Right ventricle myocardium superior (tissue), 1 donor: ENCODE measurements at regions not wholly inside any gene's neighbourhood (a gene's known extent, or its start where the extent isn't known, plus 50 kb on each side); places are given as distances from the start of the nearest gene placed in this dataset.

Experiments
- ATAC-seq: fragments of 200-7000 bp; cut with Tn5 transposase; one replicate; pipeline ENCODE4 v1.9.1; 2020; ENCODE audit warnings: mild to moderate bottlenecking; ENCODE audit not compliant: poor library complexity
- DNase-seq: peaks from one replicate; pipeline ENCODE4 v3.0.0-alpha.2; 2020
- intact Hi-C: fragments of 100-400 bp; cut with DNase I; formaldehyde crosslinking; loops from one replicate; pipeline ENCODE4 v1.11.2; 2022
- donor health status: DM: no; HTN: yes; CAD: no; lungs with severe emphysema.

DNA sequence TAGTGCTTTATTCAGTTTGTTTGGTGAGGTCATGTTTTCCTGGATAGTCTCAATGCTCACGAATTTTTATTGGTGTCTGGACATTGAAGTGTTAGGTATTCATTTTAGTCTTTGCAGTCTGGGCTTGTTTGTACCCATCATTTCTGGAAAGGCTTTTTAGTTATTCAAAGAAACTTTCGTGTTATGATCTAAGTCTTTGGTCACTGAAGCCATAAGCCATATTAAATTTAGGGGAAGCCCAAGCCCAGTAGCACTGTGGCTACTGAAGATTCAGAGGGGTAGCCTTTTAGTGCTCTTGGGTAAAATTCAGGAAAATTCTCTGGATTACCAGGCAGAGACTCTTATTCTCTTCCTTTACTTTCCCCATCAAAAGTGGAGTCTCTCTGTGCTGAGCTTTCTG lies 56.2 kb upstream of the PEX5L start:
- intact Hi-C loops = no loop called here
- DNase-seq (no peak), ATAC-seq (no peak)

DNA sequence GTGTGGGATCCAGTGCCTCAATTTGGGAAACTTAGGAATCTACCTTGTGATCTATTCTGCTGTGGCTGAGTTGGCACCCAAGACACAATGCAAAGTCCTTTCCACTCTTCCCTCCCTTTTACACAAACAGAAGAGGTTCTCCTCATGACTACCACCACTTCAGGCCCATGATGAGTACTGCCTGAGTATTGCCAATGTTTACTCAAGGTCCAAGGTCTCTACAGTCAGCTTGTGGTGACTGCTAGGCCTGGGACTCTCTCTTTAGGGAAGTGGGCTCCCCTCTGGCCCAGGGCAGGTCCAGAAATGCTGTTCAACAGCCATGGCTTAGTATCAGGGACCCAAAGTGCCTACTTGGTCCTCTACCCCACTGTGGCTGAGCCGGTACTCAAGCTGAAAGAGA lies 56.8 kb upstream of the PEX5L start:
- intact Hi-C loops = no loop called here
- DNase-seq (no peak), ATAC-seq (no peak)

DNA sequence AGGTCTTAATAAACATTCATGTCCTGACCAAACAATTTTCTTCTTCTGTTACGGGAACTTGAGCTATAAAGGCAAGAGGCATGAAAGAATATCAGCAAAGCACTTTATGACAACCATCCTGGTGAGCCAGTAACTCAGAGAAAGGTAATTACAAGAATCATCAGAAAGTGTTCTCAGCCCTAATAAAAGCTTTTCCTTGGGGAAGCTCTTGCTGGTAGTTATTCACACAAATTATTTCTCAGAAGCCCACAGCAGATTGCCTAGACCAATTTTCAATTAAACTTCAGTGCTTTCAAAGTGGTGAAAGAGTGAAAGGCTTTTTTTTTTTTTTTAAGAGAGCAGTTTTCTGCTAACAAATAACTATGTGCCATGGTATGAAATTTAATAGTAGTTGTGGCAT lies 60.9 kb upstream of the PEX5L start:
- ATAC-seq = no peak
- no peak for DNase-seq
- intact Hi-C loops = no loop called here

- ATAC-seq = no peak
- no peak for DNase-seq
- intact Hi-C loops = no loop called here
These were observed 65.4 kb upstream of the PEX5L start for GRCh38 chr3:180102134-180102533.

GRCh38 chr3:180102604-180103003 lies 65.9 kb upstream of the PEX5L start:
- intact Hi-C loops = no loop called here
- no peak for DNase-seq
- ATAC-seq = no peak

DNA sequence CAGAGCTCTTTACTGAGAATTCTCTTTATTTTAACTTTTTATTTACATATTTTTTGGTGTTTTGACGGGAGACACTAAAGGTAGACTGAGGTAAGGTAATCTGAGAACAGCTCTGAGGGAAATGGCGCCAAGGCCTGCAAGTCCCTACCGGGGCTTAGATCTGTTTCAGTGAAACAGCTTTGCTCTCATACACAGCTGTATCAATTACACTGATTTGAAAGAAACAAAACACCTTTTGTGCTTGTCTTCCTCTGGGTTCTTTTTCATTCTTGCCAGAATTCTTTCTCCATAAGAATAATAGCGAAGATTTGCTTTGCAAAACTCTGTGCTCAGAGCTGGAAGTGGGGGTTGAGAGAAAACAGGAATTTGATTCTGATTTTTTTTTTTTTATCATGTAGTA lies 79.5 kb upstream of the PEX5L start:
- DNase-seq (no peak), ATAC-seq (no peak)
- intact Hi-C loops = loop anchor here (5.0 kb wide), 1 partner anchor 76 kb away; no protein-coding TSS in a partner anchor

DNA sequence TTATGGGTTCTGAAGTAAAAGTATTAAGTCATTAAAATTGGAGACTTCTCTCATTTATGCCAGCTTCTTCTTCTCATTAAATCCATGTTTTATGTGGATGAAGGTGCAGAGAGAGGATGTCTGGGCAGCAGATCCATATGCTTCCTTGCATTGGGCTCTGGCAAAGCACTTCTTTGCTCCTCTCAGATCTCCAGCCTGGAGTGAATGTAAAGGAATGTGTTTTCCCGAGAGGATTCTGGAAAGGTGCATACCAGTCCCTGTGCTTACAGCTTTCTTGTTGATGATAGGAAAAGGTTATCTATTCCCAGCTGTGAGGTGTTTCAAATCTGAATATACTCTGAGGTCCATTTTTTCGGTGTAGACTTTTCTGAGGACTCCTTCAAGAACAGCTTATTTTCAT lies 79.9 kb upstream of the PEX5L start:
- ATAC-seq (no peak), DNase-seq (no peak)
- intact Hi-C loops = loop anchor here (5.0 kb wide), 1 partner anchor 76 kb away; no protein-coding TSS in a partner anchor

GRCh38 chr3:180117381-180118163 lies 80.8 kb upstream of the PEX5L start:
- intact Hi-C loops = loop anchor here (5.0 kb wide), 1 partner anchor 75 kb away; no protein-coding TSS in a partner anchor
- ATAC-seq (no peak), DNase-seq (no peak)

GRCh38 chr3:180119567-180119966 lies 82.8 kb upstream of the PEX5L start:
- no peak for ATAC-seq
- no peak for DNase-seq
- intact Hi-C loops = loop anchor here (5.0 kb wide), 1 partner anchor 73 kb away; no protein-coding TSS in a partner anchor

- DNase-seq (no peak), ATAC-seq (no peak)
- intact Hi-C loops = no loop called here
These were observed 87.2 kb upstream of the PEX5L start for GRCh38 chr3:180123928-180124327.

DNA sequence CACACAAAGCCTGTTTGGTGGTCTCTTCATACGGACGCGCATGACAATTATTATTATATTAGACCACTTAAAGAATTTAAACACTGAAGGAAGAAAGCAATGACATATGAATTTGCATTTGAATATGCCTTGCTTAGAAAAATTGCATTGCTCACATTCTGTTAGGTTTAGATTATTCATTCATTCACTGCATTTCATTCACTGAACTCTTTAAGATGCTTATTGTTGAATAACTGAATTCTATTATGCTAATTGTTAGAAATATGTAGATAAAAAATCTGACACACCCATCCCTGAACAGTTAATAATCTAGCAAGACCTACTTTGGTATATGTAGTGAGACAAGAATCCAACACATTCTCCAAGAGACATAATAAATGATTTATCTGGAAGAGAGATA lies 94.4 kb upstream of the PEX5L start:
- DNase-seq (no peak), ATAC-seq (no peak)
- intact Hi-C loops = no loop called here

GRCh38 chr3:180135101-180135500 lies 98.4 kb upstream of the PEX5L start:
- intact Hi-C loops = no loop called here
- DNase-seq (no peak), ATAC-seq (no peak)

DNA sequence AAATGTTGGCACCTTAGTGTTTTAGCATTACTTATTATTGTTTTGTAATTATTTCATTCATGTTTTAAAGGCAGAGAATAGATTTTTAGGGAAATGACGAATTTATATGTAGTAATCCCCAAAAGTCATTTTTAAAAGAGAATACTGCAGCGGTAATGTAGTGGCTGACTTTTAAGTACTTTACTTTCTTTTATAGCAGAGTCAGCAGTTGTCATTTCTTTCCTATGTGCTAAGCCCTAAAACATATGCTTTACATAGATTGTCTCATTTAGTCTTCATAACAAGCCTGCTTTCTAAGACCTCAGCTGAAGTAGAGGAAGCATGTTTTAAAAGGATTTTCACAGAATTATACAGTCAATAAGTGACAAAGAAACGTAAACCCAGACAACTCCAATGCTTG lies 102.1 kb upstream of the PEX5L start:
- ATAC-seq (no peak), DNase-seq (no peak)
- intact Hi-C loops = no loop called here

- intact Hi-C loops = no loop called here
- no peak for ATAC-seq
- no peak for DNase-seq
These were observed 105.3 kb upstream of the PEX5L start for GRCh38 chr3:180142041-180142440.

DNA sequence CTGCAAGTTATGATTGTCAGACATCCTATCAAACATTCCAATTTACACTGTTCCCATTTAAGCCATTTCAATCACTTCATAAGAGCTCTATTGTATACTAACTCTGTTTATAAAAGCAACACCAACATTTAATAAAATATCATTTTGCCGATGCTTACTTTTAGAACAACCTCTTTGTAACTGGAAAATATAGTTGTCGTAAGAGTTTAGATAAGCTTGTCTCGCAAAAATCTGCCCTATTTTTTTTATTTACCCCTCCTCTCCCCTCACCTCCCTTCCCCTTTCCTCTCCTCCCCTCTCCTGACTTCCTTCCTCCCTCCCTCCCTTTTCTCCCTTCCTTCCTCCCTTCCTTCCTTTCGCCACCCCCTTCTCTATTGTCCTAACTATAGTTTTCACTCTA lies 105.7 kb upstream of the PEX5L start:
- ATAC-seq (no peak), DNase-seq (no peak)
- intact Hi-C loops = no loop called here

- ATAC-seq = no peak
- intact Hi-C loops = no loop called here
- no peak for DNase-seq
These were observed 125.0 kb upstream of the PEX5L start for GRCh38 chr3:180161770-180162169.

DNA sequence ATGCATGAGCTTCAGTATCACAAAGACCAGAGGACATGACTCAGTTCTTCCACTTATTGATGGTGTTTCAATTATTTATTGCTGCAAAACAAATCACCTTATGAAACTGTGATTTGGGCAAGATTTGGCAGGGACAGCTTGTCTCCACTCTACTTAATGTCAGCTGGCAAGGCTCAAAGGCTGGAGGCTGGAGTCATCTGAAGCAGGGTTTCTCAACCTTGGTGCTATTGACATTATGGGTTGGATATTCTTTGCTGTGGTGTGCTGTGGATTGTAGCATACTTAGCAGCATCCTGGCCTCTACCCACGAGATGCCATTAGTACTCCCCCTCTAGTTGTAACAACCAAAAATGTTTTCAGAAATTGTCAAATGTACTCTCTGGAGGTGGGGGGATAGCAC lies 138.8 kb upstream of the PEX5L start:
- intact Hi-C loops = no loop called here
- no peak for DNase-seq
- no peak for ATAC-seq

DNA sequence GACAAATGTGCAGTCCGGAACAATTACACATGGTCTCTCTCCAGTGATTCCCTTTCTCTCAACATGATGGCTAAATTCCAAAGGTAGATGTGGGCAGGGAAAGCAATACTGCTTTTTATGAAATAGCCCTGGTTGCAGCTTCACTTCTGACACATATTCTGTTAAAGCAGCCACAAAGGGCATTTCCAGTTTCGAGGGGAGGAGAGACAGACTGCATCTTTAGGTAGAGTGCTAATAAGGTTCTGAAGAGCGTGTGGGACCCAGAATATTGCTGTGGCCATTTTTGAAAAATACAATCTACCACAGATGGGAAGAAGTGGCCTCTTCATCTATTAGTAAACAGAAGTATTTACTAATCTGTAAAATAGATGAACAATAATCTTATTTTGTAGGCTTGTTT lies 139.3 kb upstream of the PEX5L start:
- ATAC-seq (no peak), DNase-seq (no peak)
- intact Hi-C loops = no loop called here

DNA sequence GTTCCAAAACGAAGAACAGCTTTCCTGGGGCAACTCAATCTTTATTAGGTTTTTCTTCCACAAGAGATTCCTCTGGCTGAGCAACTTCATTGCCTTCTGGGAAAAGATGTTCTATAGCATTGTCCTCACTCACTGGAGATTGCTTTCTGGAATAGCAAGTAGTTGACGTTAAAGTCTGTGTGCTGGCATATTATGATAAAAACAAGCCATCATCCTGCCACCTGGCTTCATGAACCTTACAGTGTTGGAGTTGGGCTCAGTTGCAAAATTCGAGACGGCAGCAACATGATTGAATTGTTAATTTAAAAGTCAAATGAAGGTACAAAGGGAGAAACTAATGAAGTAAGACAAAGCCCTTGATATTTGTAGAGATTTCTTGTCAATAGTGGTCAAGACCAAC lies 140.5 kb upstream of the PEX5L start:
- DNase-seq = no peak
- intact Hi-C loops = no loop called here
- ATAC-seq = no peak

GRCh38 chr3:180179562-180179961 lies 142.8 kb upstream of the PEX5L start:
- ATAC-seq (no peak), DNase-seq (no peak)
- intact Hi-C loops = no loop called here

GRCh38 chr3:180180795-180181194 lies 144.1 kb upstream of the PEX5L start:
- no peak for DNase-seq
- intact Hi-C loops = no loop called here
- ATAC-seq = no peak
